Epidermal melanocyte (primary cell): ENCODE measurements at regions not wholly inside any gene's neighbourhood (a gene's known extent, or its start where the extent isn't known, plus 50 kb on each side); places are given as distances from the start of the nearest gene placed in this dataset.

Experiments used
- DNase-seq: peaks from one replicate; pipeline ENCODE4 v3.0.0; 2011; ENCODE audit warnings: low spot score; ENCODE audit not compliant: insufficient read length

GRCh38 chr10:29023678-29024077, 265.2 kb upstream of the LYZL1 start:
- no peak for DNase-seq

GRCh38 chr10:29026065-29026797, 262.6 kb upstream of the LYZL1 start:
- DNase-seq = no peak

- no peak for DNase-seq
Observed at GRCh38 chr10:29026802-29027580, 261.9 kb upstream of the LYZL1 start.

- DNase-seq = no peak
Observed at GRCh38 chr10:29028486-29028885, 260.4 kb upstream of the LYZL1 start.

GRCh38 chr10:29030900-29031299, 258.0 kb upstream of the LYZL1 start:
- no peak for DNase-seq

GRCh38 chr10:29032169-29032568, 256.7 kb upstream of the LYZL1 start:
- DNase-seq = no peak

- DNase-seq = no peak
Observed at GRCh38 chr10:29033311-29033940, 255.4 kb upstream of the LYZL1 start.

- DNase-seq = no peak
Observed at GRCh38 chr10:29034592-29034991, 254.3 kb upstream of the LYZL1 start.

- no peak for DNase-seq
Observed at GRCh38 chr10:29035721-29036120, 253.1 kb upstream of the LYZL1 start.

- DNase-seq = no peak
Observed at GRCh38 chr10:29037348-29038113, 251.3 kb upstream of the LYZL1 start.

GRCh38 chr10:29039091-29039490, 249.8 kb upstream of the LYZL1 start:
- DNase-seq = no peak

- peak; percentile 36 for DNase-seq
Observed at GRCh38 chr10:29039677-29040189, 249.1 kb upstream of the LYZL1 start.

GRCh38 chr10:29041616-29042015, 247.3 kb upstream of the LYZL1 start:
- no peak for DNase-seq

GRCh38 chr10:29048506-29048905, 240.4 kb upstream of the LYZL1 start:
- no peak for DNase-seq

- DNase-seq = no peak
Observed at GRCh38 chr10:29050081-29050480, 238.8 kb upstream of the LYZL1 start.

- no peak for DNase-seq
Observed at GRCh38 chr10:29055101-29055500, 233.8 kb upstream of the LYZL1 start.

- no peak for DNase-seq
Observed at GRCh38 chr10:29056729-29057128, 232.1 kb upstream of the LYZL1 start.

- no peak for DNase-seq
Observed at GRCh38 chr10:29057822-29058331, 231.0 kb upstream of the LYZL1 start.

- DNase-seq = no peak
Observed at GRCh38 chr10:29063806-29064644, 224.8 kb upstream of the LYZL1 start.

GRCh38 chr10:29064680-29065079, 224.2 kb upstream of the LYZL1 start:
- DNase-seq = no peak
